Ascending aorta (tissue), 2 donors: ENCODE measurements at regions not wholly inside any gene's neighbourhood (a gene's known extent, or its start where the extent isn't known, plus 50 kb on each side); places are given as distances from the start of the nearest gene placed in this dataset.

Source experiments
- DNase-seq, 2 donors: peaks; one replicate each; pipeline ENCODE4 v3.0.0-alpha.2; 2019; ENCODE audit warnings: low spot score in 2 of 2
- H3K27ac ChIP-seq, 2 donors: fragments of 200-600 bp; sonication (generic); one replicate each; pipeline ENCODE4 v1.5.1; 2016 to 2017; ENCODE audit warnings: mild to moderate bottlenecking in 1 of 2
- H3K27me3 ChIP-seq: fragments of 200-600 bp; sonication (generic); one replicate; pipeline ENCODE4 v1.5.1; 2017
- H3K36me3 ChIP-seq, 2 donors: fragments of 200-600 bp; sonication (generic); one replicate each; pipeline ENCODE4 v1.5.1; 2016
- H3K4me1 ChIP-seq, 2 donors: fragments of 200-600 bp; sonication (generic); one replicate each; pipeline ENCODE4 v1.5.1; 2016 to 2017; ENCODE audit warnings: mild to moderate bottlenecking in 1 of 2
- H3K4me3 ChIP-seq, 2 donors: fragments of 200-600 bp; sonication (generic); one replicate each; pipeline ENCODE4 v1.5.1; 2016 to 2017; ENCODE audit warnings: mild to moderate bottlenecking in 1 of 2
- H3K9me3 ChIP-seq, 2 donors: fragments of 200-600 bp; sonication (generic); one replicate each; pipeline ENCODE4 v1.5.1; 2016
- intact Hi-C: fragments of 100-400 bp; cut with DNase I; formaldehyde crosslinking; loops from one replicate; pipeline ENCODE4 v1.15.1; 2023
- TF ChIP-seq, protein P1 (sequence below), 3 experiments: fragments of 200-600 bp in 2 of 3; fragments of 450-650 bp in 1 of 3; sonication (generic) in 2 of 3; IDR thresholded peaks; one replicate each; pipeline ENCODE4 v1.5.1; 2016 to 2019; ENCODE audit warnings: antibody characterized with exemption in 3 of 3, mild to moderate bottlenecking in 1 of 3, moderate library complexity in 1 of 3

DNA sequence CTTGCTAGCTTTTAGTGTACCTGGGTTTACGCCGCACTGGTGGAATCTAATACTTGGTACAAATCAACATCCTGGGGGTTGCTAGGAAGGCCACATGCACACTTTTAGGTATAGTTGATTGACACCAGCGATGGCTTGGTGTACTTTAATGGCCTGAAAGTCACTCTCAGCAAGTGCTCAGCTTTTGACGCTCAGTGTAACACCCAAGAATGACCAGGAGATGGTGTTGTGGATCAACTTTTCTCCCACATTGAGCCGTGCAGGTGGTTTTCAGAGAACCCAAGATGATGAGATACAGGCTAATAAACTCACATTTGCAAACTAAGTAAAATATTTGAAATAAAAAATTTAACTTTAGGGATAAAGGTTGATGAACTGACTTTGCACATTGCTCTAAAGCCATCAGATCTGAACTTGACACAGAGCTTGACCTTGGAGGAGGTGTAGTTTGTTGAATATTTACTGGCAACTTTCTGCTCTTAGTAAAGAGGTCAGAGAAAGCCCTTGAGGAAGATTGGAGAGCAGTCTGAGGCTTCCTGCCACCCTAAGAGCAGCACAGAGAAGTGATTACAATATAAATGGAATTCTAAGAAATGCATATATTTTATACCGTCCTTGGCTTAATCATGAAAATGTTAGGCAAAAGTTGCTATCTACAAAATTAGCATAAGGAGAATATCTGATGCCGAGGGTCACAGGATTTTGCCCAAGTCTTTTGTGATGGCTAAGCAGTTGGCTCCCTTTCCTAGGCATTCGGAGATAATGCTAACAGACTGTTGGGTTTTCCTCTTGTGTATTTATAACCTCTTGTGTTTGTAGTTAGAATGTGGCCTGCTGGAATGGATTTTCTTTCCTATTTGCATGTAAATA, 143.4 kb upstream of the RASGRP1 start:
- TF ChIP-seq, protein P1, sequence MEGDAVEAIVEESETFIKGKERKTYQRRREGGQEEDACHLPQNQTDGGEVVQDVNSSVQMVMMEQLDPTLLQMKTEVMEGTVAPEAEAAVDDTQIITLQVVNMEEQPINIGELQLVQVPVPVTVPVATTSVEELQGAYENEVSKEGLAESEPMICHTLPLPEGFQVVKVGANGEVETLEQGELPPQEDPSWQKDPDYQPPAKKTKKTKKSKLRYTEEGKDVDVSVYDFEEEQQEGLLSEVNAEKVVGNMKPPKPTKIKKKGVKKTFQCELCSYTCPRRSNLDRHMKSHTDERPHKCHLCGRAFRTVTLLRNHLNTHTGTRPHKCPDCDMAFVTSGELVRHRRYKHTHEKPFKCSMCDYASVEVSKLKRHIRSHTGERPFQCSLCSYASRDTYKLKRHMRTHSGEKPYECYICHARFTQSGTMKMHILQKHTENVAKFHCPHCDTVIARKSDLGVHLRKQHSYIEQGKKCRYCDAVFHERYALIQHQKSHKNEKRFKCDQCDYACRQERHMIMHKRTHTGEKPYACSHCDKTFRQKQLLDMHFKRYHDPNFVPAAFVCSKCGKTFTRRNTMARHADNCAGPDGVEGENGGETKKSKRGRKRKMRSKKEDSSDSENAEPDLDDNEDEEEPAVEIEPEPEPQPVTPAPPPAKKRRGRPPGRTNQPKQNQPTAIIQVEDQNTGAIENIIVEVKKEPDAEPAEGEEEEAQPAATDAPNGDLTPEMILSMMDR (IDR thresholded peaks at IDR 0.05): peak; percentile 45 to 67 (median 47)
- DNase-seq: no peak
- H3K4me1 ChIP-seq: no peaks in the 10 kb centered on the region
- H3K27ac ChIP-seq: no peak overlapping the region
- H3K9me3 ChIP-seq: no peaks in the 10 kb centered on the region
- H3K36me3 ChIP-seq: no peaks in the 10 kb centered on the region
- no peaks in the 10 kb centered on the region for H3K27me3 ChIP-seq
- intact Hi-C loops: loop anchor here (2.0 kb wide), 1 partner anchor 1049 kb away; no protein-coding TSS in a partner anchor
- H3K4me3 ChIP-seq: no peak overlapping the region

DNA sequence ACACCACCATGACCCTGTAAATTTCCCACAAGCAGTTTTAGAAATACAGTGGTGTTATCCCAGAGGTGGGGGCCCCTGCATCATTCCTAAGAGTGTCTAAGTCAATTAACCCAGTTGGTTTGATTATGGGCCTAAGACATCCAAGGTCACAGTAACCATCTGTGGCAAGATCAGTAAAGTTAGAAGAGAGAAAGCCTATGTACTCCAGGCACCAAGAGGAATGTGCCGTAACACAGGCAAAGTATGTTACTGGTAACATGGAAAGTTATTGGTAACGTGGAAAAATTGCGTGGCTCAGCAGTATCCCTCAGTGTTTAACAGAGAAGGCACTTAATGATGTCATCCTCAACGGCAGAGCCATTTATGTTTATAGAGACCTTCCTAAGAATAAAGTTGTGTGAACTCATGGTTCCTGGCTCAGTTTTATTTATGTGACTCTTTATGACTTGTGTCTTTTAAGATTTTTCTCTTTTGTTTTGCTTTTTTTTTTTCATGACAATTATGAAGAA, 144.1 kb upstream of the RASGRP1 start:
- Histone ChIP-seq H3K4me3 (no peak overlapping the region), H3K4me1 (no peaks in the 10 kb centered on the region), H3K27ac (no peak overlapping the region), H3K36me3 (no peaks in the 10 kb centered on the region), H3K9me3 (no peaks in the 10 kb centered on the region), H3K27me3 (no peaks in the 10 kb centered on the region)
- DNase-seq: no peak
- intact Hi-C loops: loop anchor here (2.0 kb wide), 1 partner anchor 1048 kb away; no protein-coding TSS in a partner anchor
- TF ChIP-seq, protein P1 (IDR thresholded peaks at IDR 0.05): no peak

DNA sequence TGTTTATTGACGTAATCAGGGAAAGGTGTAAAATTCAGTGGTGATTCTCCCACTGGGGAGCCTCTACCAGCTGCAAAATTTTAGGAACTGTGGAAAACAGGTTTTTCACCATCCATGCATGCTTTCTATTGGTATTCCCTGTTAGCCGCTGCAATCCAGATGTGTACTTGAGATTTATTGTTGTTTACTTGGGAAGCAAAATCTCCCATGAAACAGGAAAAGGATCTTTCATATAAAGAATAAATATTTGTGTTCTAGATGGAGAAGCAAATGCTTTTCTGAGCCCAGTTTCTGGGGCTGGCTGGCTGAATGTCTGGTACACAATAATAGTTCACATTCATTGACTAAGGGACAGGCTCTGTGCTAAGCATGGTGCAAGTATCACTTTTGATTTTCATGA, 144.6 kb upstream of the RASGRP1 start:
- Histone ChIP-seq H3K4me3 (no peak overlapping the region), H3K4me1 (no peaks in the 10 kb centered on the region), H3K36me3 (no peaks in the 10 kb centered on the region), H3K27ac (no peak overlapping the region), H3K9me3 (no peaks in the 10 kb centered on the region), H3K27me3 (no peaks in the 10 kb centered on the region)
- TF ChIP-seq, protein P1 (IDR thresholded peaks at IDR 0.05): no peak
- intact Hi-C loops: loop anchor here (2.0 kb wide), 1 partner anchor 1048 kb away; no protein-coding TSS in a partner anchor
- no peak for DNase-seq

DNA sequence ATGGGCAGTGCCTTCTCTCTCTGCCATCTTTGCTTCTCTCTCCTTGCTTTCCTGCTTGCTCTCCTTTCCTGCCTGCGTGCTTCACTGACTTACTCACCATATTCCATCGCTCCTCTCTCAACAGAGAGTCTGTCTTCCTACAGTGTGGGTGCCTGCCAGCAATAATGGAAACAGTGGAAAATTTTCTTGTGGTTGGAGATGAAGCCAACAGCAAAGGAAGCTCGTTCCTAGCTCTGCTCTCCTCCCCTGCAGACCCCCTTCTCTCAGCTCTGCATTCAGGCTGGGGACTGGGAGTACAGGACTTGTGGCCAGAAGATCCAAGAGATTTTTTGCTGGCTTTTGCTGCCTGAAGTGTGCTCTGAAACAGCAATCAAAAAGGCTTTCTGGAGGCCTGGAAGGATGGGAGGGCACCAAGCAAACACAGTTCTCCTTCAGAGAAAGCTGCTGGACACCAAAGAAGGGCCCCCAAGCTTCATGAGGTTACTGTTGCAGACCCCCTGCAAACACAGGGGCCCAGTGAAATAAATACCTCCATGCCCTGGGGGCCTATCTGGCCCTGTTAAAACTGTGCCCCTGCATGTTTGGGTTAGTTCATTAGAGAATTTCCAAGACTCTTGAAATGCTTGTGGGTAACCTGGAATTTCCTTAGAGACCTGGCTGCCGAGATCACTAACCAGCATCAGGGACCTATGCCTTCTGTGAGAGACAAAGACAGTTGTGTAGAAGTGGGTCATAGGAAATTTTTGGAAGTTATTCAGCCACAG, 149.9 kb upstream of the RASGRP1 start:
- no peak overlapping the region for H3K27ac ChIP-seq
- intact Hi-C loops: no loop called here

DNA sequence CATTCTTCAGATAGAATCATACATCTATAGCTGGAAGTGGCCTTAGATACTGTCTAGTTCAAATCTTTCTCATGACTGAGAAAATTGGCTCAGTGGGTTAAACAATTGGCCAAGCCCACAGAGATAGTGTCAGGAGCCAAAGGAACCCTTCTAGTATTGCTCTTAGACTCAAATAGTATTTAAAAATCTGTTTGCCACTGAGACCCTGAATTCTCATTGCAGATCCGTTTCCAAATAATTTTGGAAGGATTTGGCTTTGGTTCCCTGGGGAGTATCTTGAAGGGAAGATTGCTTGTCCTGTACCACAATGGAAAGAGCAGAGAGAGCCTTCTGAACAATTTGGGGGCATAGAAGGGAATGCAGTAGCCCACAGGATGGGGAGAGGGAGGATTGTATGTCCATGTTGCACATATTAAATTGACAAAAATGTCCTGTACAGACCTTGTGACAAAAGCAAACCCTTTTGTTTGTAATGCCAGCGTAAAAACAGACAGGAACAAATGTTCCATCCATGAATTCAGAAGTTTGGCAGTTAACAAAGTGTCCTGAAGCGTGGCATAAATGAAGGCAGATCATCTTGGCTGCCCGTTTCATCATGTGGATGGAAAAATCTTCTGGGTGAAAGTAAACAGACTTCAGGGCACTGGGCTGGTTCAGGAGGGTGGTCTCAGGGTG, 156.4 kb upstream of the RASGRP1 start:
- DNase-seq: no peak
- TF ChIP-seq, protein P1 (IDR thresholded peaks at IDR 0.05): no peak
- no peaks in the 10 kb centered on the region for H3K36me3 ChIP-seq
- no peaks in the 10 kb centered on the region for H3K27me3 ChIP-seq
- H3K27ac ChIP-seq: no peak overlapping the region
- no peaks in the 10 kb centered on the region for H3K9me3 ChIP-seq
- intact Hi-C loops: no loop called here
- H3K4me3 ChIP-seq: no peak overlapping the region
- no peaks in the 10 kb centered on the region for H3K4me1 ChIP-seq

More for the DNA sequence above, 149.9 kb upstream of the RASGRP1 start:
- no peaks in the 10 kb centered on the region for H3K27me3 ChIP-seq
- no peaks in the 10 kb centered on the region for H3K9me3 ChIP-seq
- no peak overlapping the region for H3K4me3 ChIP-seq
- TF ChIP-seq, protein P1 (IDR thresholded peaks at IDR 0.05): no peak
- H3K4me1 ChIP-seq: no peaks in the 10 kb centered on the region
- no peak for DNase-seq
- H3K36me3 ChIP-seq: no peaks in the 10 kb centered on the region
